K562 (cell line): ENCODE measurements at regions not wholly inside any gene's neighbourhood (a gene's known extent, or its start where the extent isn't known, plus 50 kb on each side); places are given as distances from the start of the nearest gene placed in this dataset.

Experiments used
- ATAC-seq: fragments of 200-7000 bp; cut with Tn5 transposase; 3 replicates; pipeline ENCODE4 v1.9.1; 2020; ENCODE audit warnings: moderate library complexity
- BruUV-seq: library from RNA; stranded (reverse); fragments of 400-500 nt; replicated peaks from 2 replicates; lab custom pipeline; 2021; lab: Mats Ljungman, UMichigan
- CTCF ChIA-PET: fragments of 300-600 bp; formaldehyde crosslinking; extraction: SDS; loops from one replicate; lab custom pipeline; 2021; ENCODE audit warnings: low intra/inter-chr PET ratio; lab: Yijun Ruan, JAX
- POLR2A ChIA-PET: fragments of 300-600, 350-650 bp; sonication (Branson Sonifier 250); formaldehyde crosslinking; extraction: SDS; loops from one replicate; lab custom pipeline; 2021; ENCODE audit warnings: antibody characterized with exemption, inconsistent platforms; lab: Yijun Ruan, JAX
- DNase-seq, 4 experiments: peaks; one replicate each; pipeline versions ENCODE4 v3.0.0 to v3.0.0-alpha.2; 2011 to 2018; ENCODE audit warnings: low spot score in 3 of 4, mixed read lengths in 3 of 4; ENCODE audit errors: extremely low read depth in 1 of 4
- FAIRE-seq: peaks from 2 replicates; lab custom pipeline; 2011; peaks lifted over from hg19 to GRCh38; lab: Jason Lieb, UNC
- H2AFZ ChIP-seq: 2 replicates; pipeline ENCODE4 v1.6.0; 2011; ENCODE audit warnings: low read depth, low read length, control low read depth, inconsistent platforms
- H3K27ac ChIP-seq: fragments of 200-600 bp; 3 replicates; pipeline ENCODE4 v1.8.0; 2011; ENCODE audit warnings: low read depth, mild to moderate bottlenecking, control low read depth, inconsistent platforms, low read length, moderate library complexity, mixed read lengths; ENCODE audit errors: extremely low read depth
- H3K27me3 ChIP-seq, 2 experiments: fragments of 300-600 bp in 1 of 2; 2 replicates in 1 of 2; 3 replicates in 1 of 2; pipeline versions ENCODE4 v1.6.0 to v1.8.0; 2011; ENCODE audit warnings: inconsistent platforms in 2 of 2, low read length in 2 of 2, mild to moderate bottlenecking in 1 of 2, mixed read lengths in 1 of 2, moderate library complexity in 1 of 2; ENCODE audit not compliant: control insufficient read depth in 2 of 2, insufficient read depth in 2 of 2
- H3K36me3 ChIP-seq: fragments of 300-600 bp; 3 replicates; pipeline ENCODE4 v1.8.0; 2011; ENCODE audit warnings: mild to moderate bottlenecking, low read length, inconsistent platforms; ENCODE audit not compliant: control insufficient read depth, insufficient read depth
- H3K4me1 ChIP-seq, 2 experiments: fragments of 200-600 bp in 1 of 2; replicated peaks in 1 of 2; 2 replicates in 1 of 2; 3 replicates in 1 of 2; pipeline versions ENCODE4 v1.5.1 to v1.8.0; 2011; ENCODE audit warnings: inconsistent platforms in 2 of 2, low read length in 2 of 2, mild to moderate bottlenecking in 1 of 2, mixed read lengths in 1 of 2, moderate library complexity in 1 of 2; ENCODE audit not compliant: control insufficient read depth in 2 of 2, insufficient read depth in 2 of 2
- H3K4me2 ChIP-seq: 2 replicates; pipeline ENCODE4 v1.6.1; 2011; ENCODE audit warnings: low read length, control low read depth, inconsistent platforms, mixed read lengths; ENCODE audit not compliant: insufficient read depth
- H3K4me3 ChIP-seq: fragments of 200-600 bp; sonication (generic), shearing (Covaris generic); 2 replicates; pipeline ENCODE4 v1.5.1; 2016; ENCODE audit warnings: control low read depth, inconsistent platforms
- H3K79me2 ChIP-seq: fragments of 200-600 bp; 3 replicates; pipeline ENCODE4 v1.8.0; 2011; ENCODE audit warnings: low read length, inconsistent platforms; ENCODE audit not compliant: control insufficient read depth, insufficient read depth
- H3K9ac ChIP-seq, 2 experiments: 2 replicates each; pipeline versions ENCODE4 v1.6.0 to v1.6.1; 2011; ENCODE audit warnings: low read depth in 2 of 2, low read length in 2 of 2, control low read depth in 1 of 2, inconsistent platforms in 1 of 2, mild to moderate bottlenecking in 1 of 2, mixed read lengths in 1 of 2; ENCODE audit not compliant: insufficient read depth in 1 of 2
- H3K9me1 ChIP-seq: one replicate; pipeline ENCODE4 v1.6.0; 2011; ENCODE audit warnings: inconsistent platforms, mild to moderate bottlenecking, low read length, moderate library complexity; ENCODE audit not compliant: control insufficient read depth, insufficient read depth
- H3K9me3 ChIP-seq: replicated peaks from 2 replicates; pipeline ENCODE4 v1.5.1; 2011; ENCODE audit warnings: low read depth, low read length, inconsistent platforms; ENCODE audit not compliant: control insufficient read depth, insufficient read depth
- H4K20me1 ChIP-seq: replicated peaks from 2 replicates; pipeline ENCODE4 v1.6.1; 2011; ENCODE audit warnings: low read length, inconsistent platforms, mixed read lengths; ENCODE audit not compliant: control insufficient read depth, insufficient read depth
- SMARCA5 ChIP-seq: fragments of 450-650 bp; IDR thresholded peaks from 2 replicates; pipeline ENCODE4 v1.6.1; 2016
- SRSF3 ChIP-seq: fragments of 200-400 bp; formaldehyde crosslinking; IDR thresholded peaks from 2 replicates; pipeline ENCODE4 v1.6.1; 2016; ENCODE audit warnings: mild to moderate bottlenecking, low read length, moderate library complexity; ENCODE audit not compliant: insufficient read depth
- ZNF551 ChIP-seq: fragments of 250-450 bp; sonication (Bioruptor Pico); IDR thresholded peaks from 2 replicates; pipeline ENCODE4 v1.5.0; 2021; ENCODE audit warnings: mild to moderate bottlenecking, moderate library complexity
- ZNF717 ChIP-seq: fragments of 250-450 bp; sonication (Bioruptor Pico); IDR thresholded peaks from 2 replicates; pipeline ENCODE4 v1.5.0; 2021
- WGBS: fragments of 100-300 bp; shearing (Covaris generic); methylation state at CpG from one replicate; pipeline ENCODE4 v1.1.6; 2016; ENCODE audit warnings: low coverage, mixed read lengths; ENCODE audit not compliant: insufficient coverage; ENCODE audit errors: missing lambda C conversion rate; 5-methylcytosine and 5-hydroxymethylcytosine counted together
- in situ Hi-C: fragments of 300-500 bp; cut with MboI; formaldehyde crosslinking; loops from 4 replicates; pipeline ENCODE4 v1.15.0; 2018; ENCODE audit warnings: inconsistent platforms, mixed read lengths
- intact Hi-C: fragments of 100-400 bp; cut with micrococcal nuclease; formaldehyde crosslinking; loops from 2 replicates; pipeline ENCODE4 v1.14.2; 2022
- TF ChIP-seq, protein P1 (sequence below): fragments of 250-450 bp; sonication (Bioruptor Pico); IDR thresholded peaks from 2 replicates; pipeline ENCODE4 v1.5.0; 2021; ENCODE audit warnings: mild to moderate bottlenecking, moderate library complexity
- TF ChIP-seq, protein P2 (sequence below): sonication (generic); formaldehyde crosslinking; IDR thresholded peaks from 2 replicates; pipeline ENCODE4 v1.8.1; 2023; ENCODE audit warnings: mild to moderate bottlenecking, missing genetic modification reagents

DNA sequence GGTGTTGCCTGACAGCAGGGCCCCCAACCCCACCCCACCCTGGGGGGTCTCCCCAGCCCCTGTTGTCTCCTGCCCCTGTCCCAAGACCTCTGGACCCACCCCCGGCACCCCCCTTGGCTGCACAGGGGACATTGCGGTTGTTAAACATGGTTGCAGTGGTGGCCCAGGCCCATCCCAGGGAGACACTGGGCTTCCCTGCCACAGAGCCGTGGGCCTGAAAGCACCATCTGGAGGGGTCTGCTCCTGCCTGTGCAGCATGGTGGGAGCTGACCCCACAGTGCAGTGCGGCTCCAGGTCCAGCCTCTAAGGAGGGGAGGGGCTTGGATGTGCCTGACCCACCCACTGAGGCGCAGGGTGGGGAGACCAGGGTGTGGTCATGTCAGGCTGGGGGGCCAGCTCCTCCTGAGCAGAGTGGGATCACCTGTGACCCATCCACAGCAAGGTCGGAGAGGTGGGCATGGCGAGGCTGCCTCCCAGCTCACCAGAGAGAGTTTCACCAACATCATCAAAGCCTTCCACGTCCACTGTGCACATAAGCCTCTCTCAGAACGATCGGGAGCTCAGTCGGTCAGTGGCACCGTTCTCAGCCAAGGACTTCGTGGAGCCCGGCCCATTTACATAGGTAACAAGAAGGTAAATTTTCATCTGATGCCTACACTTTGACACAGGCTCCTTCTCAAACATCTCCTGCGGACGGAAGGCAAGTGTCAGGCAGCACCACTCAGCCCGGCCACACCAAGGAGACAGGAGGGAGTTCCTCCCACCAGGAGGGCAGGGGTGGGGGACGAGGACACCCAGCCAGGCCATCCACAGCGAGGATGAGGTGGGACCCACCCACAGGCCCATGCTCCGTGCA is 201.1 kb downstream of the BRD1 start (continued):
- TF ChIP-seq, protein P1, sequence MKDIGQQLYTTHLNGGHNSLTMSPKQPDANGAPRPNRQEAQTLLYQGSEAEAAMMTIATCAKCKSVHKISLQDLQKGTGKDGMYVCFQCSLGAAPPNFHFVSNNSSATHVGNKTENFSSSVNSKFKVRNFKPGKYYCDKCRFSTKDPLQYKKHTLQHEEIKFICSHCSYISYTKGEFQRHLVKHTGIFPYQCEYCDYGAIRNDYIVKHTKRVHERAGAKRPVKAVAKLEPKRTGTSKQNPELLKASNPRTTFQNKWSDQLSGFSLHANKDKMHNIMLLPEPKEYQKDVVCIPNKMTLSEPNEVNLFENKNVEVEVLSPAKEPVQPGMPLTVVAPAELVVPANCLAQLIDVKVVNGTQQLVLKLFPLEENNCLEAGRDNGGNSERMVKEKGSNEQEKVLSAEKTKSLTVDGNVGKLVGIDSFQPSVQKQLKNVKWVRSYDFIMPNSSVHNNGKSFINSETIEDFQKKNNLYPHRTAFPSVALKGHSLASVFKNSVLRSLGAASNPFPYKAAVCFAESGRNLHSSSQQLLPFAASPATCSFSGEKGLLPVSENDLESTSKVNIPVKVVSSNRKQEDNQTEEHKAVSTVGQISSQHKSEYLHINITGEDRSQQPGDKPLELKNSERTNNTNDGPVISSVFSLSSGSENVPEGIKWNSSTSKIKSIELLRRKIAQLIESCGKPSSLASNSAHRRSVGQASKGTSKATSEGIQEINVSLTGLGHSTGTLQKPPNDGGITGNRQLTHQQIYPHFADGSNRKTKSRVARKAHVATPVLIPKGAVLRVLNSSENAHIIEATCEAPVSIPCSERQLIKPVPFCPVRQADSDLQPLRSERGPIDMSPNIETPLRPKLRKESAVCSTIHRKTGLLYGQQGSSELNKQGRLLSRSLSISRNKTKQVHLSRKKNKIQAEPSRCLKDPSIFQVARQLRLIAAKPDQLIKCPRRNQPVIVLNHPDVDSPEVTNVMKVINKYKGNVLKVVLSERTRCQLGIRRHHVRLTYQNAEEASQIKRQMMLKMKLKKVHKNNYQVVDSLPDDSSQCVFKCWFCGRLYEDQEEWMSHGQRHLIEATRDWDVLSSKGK (CRISPR knock-in tag), result no peak
- no peak for TF ChIP-seq SMARCA5

DNA sequence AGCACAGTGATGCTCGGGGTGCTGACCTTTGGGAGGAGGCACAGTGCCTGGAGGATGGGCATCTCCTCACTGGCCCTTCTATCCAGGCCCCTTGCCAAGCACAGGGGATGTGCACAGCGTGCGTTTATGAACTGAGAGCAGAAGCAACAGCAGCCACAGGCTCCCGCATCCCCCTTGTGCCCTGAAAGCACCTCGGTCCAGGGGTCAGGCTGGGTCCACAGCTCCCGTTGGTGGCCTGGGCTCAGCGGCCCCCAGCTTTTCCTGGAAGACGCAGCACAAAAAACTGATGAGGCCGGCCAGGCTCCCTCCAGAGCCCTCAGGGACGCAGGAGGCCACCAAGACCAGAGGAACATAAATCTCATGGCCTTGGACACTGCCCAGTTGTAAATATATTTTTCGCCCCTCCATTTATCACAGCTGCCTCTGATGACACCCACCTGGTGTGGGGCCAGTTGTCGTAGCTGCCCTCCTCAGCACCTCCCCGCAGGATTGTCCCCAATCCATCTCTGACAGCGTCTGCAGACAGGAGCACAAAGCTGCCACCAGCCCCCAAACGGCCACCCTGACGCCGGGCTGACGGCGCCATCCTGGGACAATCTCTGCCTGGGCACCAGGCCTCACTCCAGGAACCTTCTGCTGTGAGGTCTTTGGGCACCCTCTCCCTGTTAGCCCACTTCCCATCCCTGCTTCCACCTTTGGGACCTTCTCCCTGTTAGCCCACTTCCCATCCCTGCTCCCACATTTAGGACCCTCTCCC is 203.1 kb downstream of the BRD1 start:
- no peaks in the 10 kb centered on the region for H3K27me3 ChIP-seq

More for the DNA sequence above, 203.1 kb downstream of the BRD1 start:
- 87% methylated on average over 10 of the region's 19 CpGs for WGBS
- TF ChIP-seq ZNF717 (CRISPR knock-in tag), result no peak
- no peak for TF ChIP-seq ZNF551 (CRISPR knock-in tag)
- TF ChIP-seq SRSF3, result no peak
- TF ChIP-seq, protein P2, sequence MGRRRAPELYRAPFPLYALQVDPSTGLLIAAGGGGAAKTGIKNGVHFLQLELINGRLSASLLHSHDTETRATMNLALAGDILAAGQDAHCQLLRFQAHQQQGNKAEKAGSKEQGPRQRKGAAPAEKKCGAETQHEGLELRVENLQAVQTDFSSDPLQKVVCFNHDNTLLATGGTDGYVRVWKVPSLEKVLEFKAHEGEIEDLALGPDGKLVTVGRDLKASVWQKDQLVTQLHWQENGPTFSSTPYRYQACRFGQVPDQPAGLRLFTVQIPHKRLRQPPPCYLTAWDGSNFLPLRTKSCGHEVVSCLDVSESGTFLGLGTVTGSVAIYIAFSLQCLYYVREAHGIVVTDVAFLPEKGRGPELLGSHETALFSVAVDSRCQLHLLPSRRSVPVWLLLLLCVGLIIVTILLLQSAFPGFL, result no peak
- CTCF ChIA-PET, result no interaction called here
- Histone ChIP-seq H3K27ac (no peak overlapping the region), H4K20me1 (peaks cover 25% of the 10 kb centered on the region), H3K9me1 (no peaks in the 10 kb centered on the region), H3K9me3 (no peaks in the 10 kb centered on the region), H3K9ac (no peak overlapping the region; a peak in 1 of 4 replicates), H2AFZ (no peak overlapping the region), H3K4me3 (no peak overlapping the region), H3K4me2 (no peak overlapping the region), H3K4me1 (peaks cover 0 to 29% of the 10 kb centered on the region in 2 experiments; a peak in 2 of 5 replicates), H3K79me2 (peaks cover 60% of the 10 kb centered on the region), H3K36me3 (peaks cover 24% of the 10 kb centered on the region; the same call in 2 of the 3 replicates)
- no peak for DNase-seq
- FAIRE-seq, result no peak
- in situ Hi-C loops, result no loop called here
- no TSS peak for BruUV-seq
- POLR2A ChIA-PET, result no interaction called here
- ATAC-seq, result no peak
- intact Hi-C loops, result no loop called here
